IMR-90 (cell line): ENCODE measurements at regions not wholly inside any gene's neighbourhood (a gene's known extent, or its start where the extent isn't known, plus 50 kb on each side); places are given as distances from the start of the nearest gene placed in this dataset.

Source experiments
- ATAC-seq: fragments of 200-7000 bp; cut with Tn5 transposase; 2 replicates; pipeline ENCODE4 v1.9.1; 2020; ENCODE audit warnings: low read depth, mild to moderate bottlenecking, moderate library complexity
- BruUV-seq: library from RNA; stranded (reverse); fragments of 400-500 nt; replicated peaks from 2 replicates; lab custom pipeline; 2021; lab: Mats Ljungman, UMichigan
- CTCF ChIA-PET: fragments of 300-600 bp; formaldehyde crosslinking; extraction: SDS; loops from one replicate; lab custom pipeline; 2021; ENCODE audit warnings: antibody characterized with exemption; lab: Yijun Ruan, JAX
- POLR2A ChIA-PET: fragments of 300-600 bp; sonication (Branson Sonifier 250); formaldehyde crosslinking; loops from one replicate; lab custom pipeline; 2022; ENCODE audit warnings: antibody characterized with exemption; ENCODE audit not compliant: unreplicated experiment; lab: Charles Lee
- DNase-seq: peaks from one replicate; pipeline ENCODE4 v3.0.0; 2013
- H2AFZ ChIP-seq: replicated peaks from 2 replicates; pipeline ENCODE3; 2013; ENCODE audit warnings: low read length, mild to moderate bottlenecking; ENCODE audit not compliant: poor library complexity
- H2AK5ac ChIP-seq: 2 replicates; pipeline ENCODE4 v1.6.1; 2013; ENCODE audit warnings: low read depth, low read length, inconsistent platforms
- H2AK9ac ChIP-seq: replicated peaks from 2 replicates; pipeline ENCODE3; 2013; ENCODE audit warnings: mild to moderate bottlenecking, low read depth, low read length, moderate library complexity; ENCODE audit not compliant: poor library complexity
- H2BK120ac ChIP-seq: 2 replicates; pipeline ENCODE4 v1.6.1; 2013; ENCODE audit warnings: low read depth, low read length, inconsistent platforms
- H2BK15ac ChIP-seq: 3 replicates; pipeline ENCODE4 v1.6.1; 2013; ENCODE audit warnings: low read depth, low read length, inconsistent platforms
- H2BK20ac ChIP-seq: 2 replicates; pipeline ENCODE4 v1.6.1; 2013; ENCODE audit warnings: low read depth, mild to moderate bottlenecking, inconsistent platforms, low read length, moderate library complexity
- H2BK5ac ChIP-seq: 2 replicates; pipeline ENCODE4 v1.6.1; 2013; ENCODE audit warnings: mild to moderate bottlenecking, low read depth, low read length, inconsistent platforms; ENCODE audit not compliant: poor library complexity, severe bottlenecking
- H3K14ac ChIP-seq: replicated peaks from 2 replicates; pipeline ENCODE4 v1.6.1; 2013; ENCODE audit warnings: low read depth, low read length, inconsistent platforms
- H3K18ac ChIP-seq: 2 replicates; pipeline ENCODE4 v1.6.1; 2013; ENCODE audit warnings: low read depth, low read length, control low read depth
- H3K23ac ChIP-seq: 2 replicates; pipeline ENCODE4 v1.6.1; 2013; ENCODE audit warnings: low read depth, low read length, inconsistent platforms
- H3K27ac ChIP-seq: 2 replicates; pipeline ENCODE4 v1.5.1; 2013; ENCODE audit warnings: mild to moderate bottlenecking, control low read depth, low read length; ENCODE audit not compliant: insufficient read depth
- H3K27me3 ChIP-seq: 2 replicates; pipeline ENCODE4 v1.6.1; 2013; ENCODE audit warnings: low read length; ENCODE audit not compliant: control insufficient read depth, insufficient read depth
- H3K36me3 ChIP-seq: 2 replicates; pipeline ENCODE4 v1.6.1; 2013; ENCODE audit warnings: low read length, mixed read lengths; ENCODE audit not compliant: control insufficient read depth, insufficient read depth
- H3K4ac ChIP-seq: 2 replicates; pipeline ENCODE4 v1.6.1; 2013; ENCODE audit warnings: low read depth, low read length, inconsistent platforms
- H3K4me1 ChIP-seq: 2 replicates; pipeline ENCODE4 v1.6.1; 2013; ENCODE audit warnings: low read length, mixed read lengths; ENCODE audit not compliant: control insufficient read depth, insufficient read depth
- H3K4me2 ChIP-seq: 2 replicates; pipeline ENCODE4 v1.6.1; 2013; ENCODE audit warnings: low read depth, mild to moderate bottlenecking, control low read depth, low read length, moderate library complexity
- H3K4me3 ChIP-seq: 2 replicates; pipeline ENCODE4 v1.5.1; 2013; ENCODE audit warnings: low read depth, mild to moderate bottlenecking, control low read depth, low read length, moderate library complexity; ENCODE audit not compliant: insufficient read depth
- H3K56ac ChIP-seq: 2 replicates; pipeline ENCODE4 v1.6.1; 2013; ENCODE audit warnings: low read length, inconsistent platforms; ENCODE audit not compliant: insufficient read depth; ENCODE audit errors: extremely low read depth
- H3K79me1 ChIP-seq, 2 experiments: 2 replicates each; pipeline ENCODE4 v1.6.1; 2013; ENCODE audit warnings: low read length in 2 of 2, inconsistent platforms in 1 of 2, low read depth in 1 of 2
- H3K9ac ChIP-seq: 2 replicates; pipeline ENCODE4 v1.6.1; 2013; ENCODE audit warnings: low read depth, low read length, control low read depth
- H3K9me1 ChIP-seq: 2 replicates; pipeline ENCODE4 v1.6.1; 2013; ENCODE audit warnings: low read length, inconsistent platforms; ENCODE audit not compliant: insufficient read depth
- H3K9me3 ChIP-seq: 2 replicates; pipeline ENCODE4 v1.6.1; 2013; ENCODE audit warnings: low read length; ENCODE audit not compliant: control insufficient read depth, insufficient read depth
- H4K20me1 ChIP-seq: 2 replicates; pipeline ENCODE4 v1.6.1; 2013; ENCODE audit warnings: low read length, inconsistent platforms; ENCODE audit not compliant: insufficient read depth
- H4K5ac ChIP-seq: 2 replicates; pipeline ENCODE4 v1.6.1; 2013; ENCODE audit warnings: mild to moderate bottlenecking, low read depth, low read length, control low read depth
- H4K8ac ChIP-seq, 2 experiments: 2 replicates each; pipeline ENCODE4 v1.6.1; 2013; ENCODE audit warnings: low read depth in 2 of 2, low read length in 2 of 2, control low read depth in 1 of 2, inconsistent platforms in 1 of 2
- H4K91ac ChIP-seq: 2 replicates; pipeline ENCODE4 v1.6.1; 2013; ENCODE audit warnings: low read depth, low read length, inconsistent platforms; ENCODE audit not compliant: insufficient read depth
- MXI1 ChIP-seq: IDR thresholded peaks from 2 replicates; pipeline ENCODE4 v1.6.1; 2012; ENCODE audit warnings: low read depth, mild to moderate bottlenecking, low read length, moderate library complexity, borderline replicate concordance
- POLR2A ChIP-seq: IDR thresholded peaks from 2 replicates; pipeline ENCODE4 v1.6.1; 2012; ENCODE audit warnings: mild to moderate bottlenecking, low read depth, low read length
- RAD21 ChIP-seq: IDR thresholded peaks from 2 replicates; pipeline ENCODE4 v1.6.1; 2012; ENCODE audit warnings: low read length, improper control_type of control experiment
- dilution Hi-C: fragments of 300-500 bp; cut with HindIII; formaldehyde crosslinking; loops from one replicate; pipeline ENCODE4 v1.14.3; 2018; ENCODE audit warnings: low sequenced_read_pairs; ENCODE audit not compliant: unreplicated experiment
- in situ Hi-C: fragments of 300-500 bp; cut with MboI; formaldehyde crosslinking; loops from 3 replicates; pipeline ENCODE4 v1.14.3; 2019; ENCODE audit warnings: low sequenced_read_pairs, inconsistent platforms, mixed read lengths
- intact Hi-C: fragments of 100-400 bp; cut with micrococcal nuclease; formaldehyde crosslinking; loops from 2 replicates; pipeline ENCODE4 v1.10.0; 2022

DNA sequence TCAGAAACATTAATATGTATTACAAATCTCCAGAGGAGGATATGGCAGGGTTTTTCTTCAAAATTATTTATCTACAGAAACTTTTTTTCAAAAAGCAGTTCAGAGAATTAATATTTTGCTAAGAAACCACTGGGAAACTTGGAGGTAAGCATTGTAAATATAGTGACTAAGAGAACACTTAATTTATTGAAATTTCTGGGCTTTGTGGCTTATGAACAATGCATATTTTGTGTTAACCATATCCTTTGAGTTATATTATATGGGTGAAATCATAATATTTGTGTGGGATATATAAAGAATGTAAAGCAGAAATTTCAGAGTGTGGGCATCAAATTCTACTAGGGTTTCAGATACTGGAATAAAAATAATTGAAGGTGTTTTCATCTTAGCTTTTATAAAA lies 1059.2 kb downstream of the ZPLD1 start:
- Histone ChIP-seq H2AK5ac (no peak overlapping the region), H4K91ac (no peak overlapping the region), H3K27me3 (no peaks in the 10 kb centered on the region), H2BK5ac (no peak overlapping the region), H2BK120ac (no peak overlapping the region), H2BK20ac (no peak overlapping the region), H3K9me3 (no peaks in the 10 kb centered on the region), H3K14ac (no peak overlapping the region), H3K18ac (no peak overlapping the region), H3K4ac (no peak overlapping the region), H3K56ac (no peak overlapping the region), H2AFZ (no peak overlapping the region), H3K4me3 (no peak overlapping the region), H3K9ac (no peak overlapping the region), H3K79me1 (no peaks in the 10 kb centered on the region), H3K4me2 (no peak overlapping the region), H3K9me1 (no peaks in the 10 kb centered on the region), H2AK9ac (no peak overlapping the region), H3K36me3 (no peaks in the 10 kb centered on the region), H4K5ac (no peak overlapping the region), H3K23ac (no peak overlapping the region), H2BK15ac (no peak overlapping the region), H4K8ac (no peak overlapping the region), H3K27ac (no peak overlapping the region), H4K20me1 (no peaks in the 10 kb centered on the region), H3K4me1 (no peaks in the 10 kb centered on the region)
- dilution Hi-C loops (no loop called here), intact Hi-C loops (no loop called here), in situ Hi-C loops (no loop called here)
- no peak for DNase-seq
- no peak for ATAC-seq
- POLR2A ChIA-PET: no interaction called here
- CTCF ChIA-PET: no interaction called here
- TF ChIP-seq POLR2A (no peak), RAD21 (no peak), MXI1 (no peak)
- no TSS peak for BruUV-seq
